OCI-LY3 (cell line): ENCODE measurements at regions not wholly inside any gene's neighbourhood (a gene's known extent, or its start where the extent isn't known, plus 50 kb on each side); places are given as distances from the start of the nearest gene placed in this dataset.

Experiments used
- H2AFZ ChIP-seq: fragments of 200-600, 300-600 bp; shearing (Covaris generic); 2 replicates; pipeline ENCODE4 v1.6.0; 2014; ENCODE audit warnings: antibody characterized with exemption, low read depth, low read length
- H3K27ac ChIP-seq: fragments of 200-600, 300-600 bp; sonication (generic); 2 replicates; pipeline ENCODE4 v1.5.1; 2014; ENCODE audit warnings: mild to moderate bottlenecking, low read length, moderate library complexity, mixed read lengths
- H3K27me3 ChIP-seq: fragments of 200-600, 300-600 bp; sonication (generic); 2 replicates; pipeline ENCODE4 v1.6.1; 2014; ENCODE audit warnings: low read depth, low read length, mixed read lengths
- H3K36me3 ChIP-seq: fragments of 200-600, 300-600 bp; sonication (generic); replicated peaks from 2 replicates; pipeline ENCODE3; 2014; ENCODE audit warnings: low read depth, low read length, mixed read lengths
- H3K4me1 ChIP-seq: fragments of 300-600, 200-600 bp; sonication (generic); 2 replicates; pipeline ENCODE4 v1.6.1; 2014; ENCODE audit warnings: low read length, mixed read lengths
- H3K4me2 ChIP-seq: fragments of 200-600, 300-600 bp; sonication (generic); 2 replicates; pipeline ENCODE4 v1.6.1; 2014; ENCODE audit warnings: low read length, mixed read lengths
- H3K4me3 ChIP-seq: fragments of 300-600, 200-600 bp; sonication (generic); 2 replicates; pipeline ENCODE4 v1.5.1; 2014; ENCODE audit warnings: antibody characterized with exemption, mild to moderate bottlenecking, low read length, moderate library complexity
- H3K79me2 ChIP-seq: fragments of 300-600, 200-600 bp; shearing (Covaris generic); 2 replicates; pipeline ENCODE4 v1.6.1; 2014; ENCODE audit warnings: mild to moderate bottlenecking, low read length, mixed read lengths
- H3K9ac ChIP-seq: fragments of 300-600, 200-600 bp; shearing (Covaris generic); 2 replicates; pipeline ENCODE4 v1.6.0; 2014; ENCODE audit warnings: mild to moderate bottlenecking, low read length, moderate library complexity
- H3K9me3 ChIP-seq: fragments of 200-600, 300-600 bp; shearing (Covaris generic); 2 replicates; pipeline ENCODE4 v1.6.1; 2014; ENCODE audit warnings: low read length, mixed read lengths; ENCODE audit not compliant: insufficient read depth
- H4K20me1 ChIP-seq: fragments of 200-600, 300-600 bp; sonication (generic); 2 replicates; pipeline ENCODE4 v1.6.1; 2016; ENCODE audit warnings: low read length, mixed read lengths; ENCODE audit not compliant: insufficient read depth
- EZH2phosphoT487 ChIP-seq: fragments of 200-600 bp; shearing (Covaris generic); IDR thresholded peaks from 2 replicates; pipeline ENCODE4 v1.6.1; 2018; ENCODE audit warnings: antibody characterized with exemption, mixed run types, low read depth
- TF ChIP-seq, protein P1 (sequence below): fragments of 200-600, 300-600 bp; sonication (generic); IDR thresholded peaks from 2 replicates; pipeline ENCODE4 v1.5.1; 2014; ENCODE audit warnings: antibody characterized with exemption, low read length, low read depth

DNA sequence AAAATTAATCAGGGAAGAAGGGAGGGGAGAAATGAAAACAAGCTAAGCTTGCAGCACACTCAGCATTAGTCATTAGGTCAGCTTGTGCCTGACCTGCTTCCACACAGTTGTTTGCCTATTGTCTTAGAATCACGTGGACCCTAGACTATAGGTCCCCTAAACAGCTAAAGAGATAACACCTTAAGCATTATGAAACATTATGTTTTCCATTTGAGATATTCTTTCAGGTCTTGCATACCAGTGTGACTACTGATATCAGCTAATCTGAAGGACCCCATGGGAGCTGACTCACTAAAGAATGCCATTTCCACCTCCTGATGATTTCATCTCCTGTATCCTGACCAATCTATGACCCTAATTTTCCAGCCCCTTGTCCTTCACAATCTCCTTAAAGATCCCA is 154.1 kb upstream of the FUT8 start:
- no peak overlapping the region for H2AFZ ChIP-seq
- no peak overlapping the region for H3K27ac ChIP-seq
- H3K4me3 ChIP-seq = no peak overlapping the region
- TF ChIP-seq, protein P1, sequence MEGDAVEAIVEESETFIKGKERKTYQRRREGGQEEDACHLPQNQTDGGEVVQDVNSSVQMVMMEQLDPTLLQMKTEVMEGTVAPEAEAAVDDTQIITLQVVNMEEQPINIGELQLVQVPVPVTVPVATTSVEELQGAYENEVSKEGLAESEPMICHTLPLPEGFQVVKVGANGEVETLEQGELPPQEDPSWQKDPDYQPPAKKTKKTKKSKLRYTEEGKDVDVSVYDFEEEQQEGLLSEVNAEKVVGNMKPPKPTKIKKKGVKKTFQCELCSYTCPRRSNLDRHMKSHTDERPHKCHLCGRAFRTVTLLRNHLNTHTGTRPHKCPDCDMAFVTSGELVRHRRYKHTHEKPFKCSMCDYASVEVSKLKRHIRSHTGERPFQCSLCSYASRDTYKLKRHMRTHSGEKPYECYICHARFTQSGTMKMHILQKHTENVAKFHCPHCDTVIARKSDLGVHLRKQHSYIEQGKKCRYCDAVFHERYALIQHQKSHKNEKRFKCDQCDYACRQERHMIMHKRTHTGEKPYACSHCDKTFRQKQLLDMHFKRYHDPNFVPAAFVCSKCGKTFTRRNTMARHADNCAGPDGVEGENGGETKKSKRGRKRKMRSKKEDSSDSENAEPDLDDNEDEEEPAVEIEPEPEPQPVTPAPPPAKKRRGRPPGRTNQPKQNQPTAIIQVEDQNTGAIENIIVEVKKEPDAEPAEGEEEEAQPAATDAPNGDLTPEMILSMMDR = no peak
- no peak for TF ChIP-seq EZH2phosphoT487
- no peak overlapping the region for H3K4me2 ChIP-seq
- no peaks in the 10 kb centered on the region for H3K9me3 ChIP-seq
- no peaks in the 10 kb centered on the region for H3K36me3 ChIP-seq
- H3K79me2 ChIP-seq = no peaks in the 10 kb centered on the region
- peaks cover 51% of the 10 kb centered on the region for H3K27me3 ChIP-seq
- no peaks in the 10 kb centered on the region for H4K20me1 ChIP-seq
- no peaks in the 10 kb centered on the region for H3K4me1 ChIP-seq
- no peak overlapping the region for H3K9ac ChIP-seq

DNA sequence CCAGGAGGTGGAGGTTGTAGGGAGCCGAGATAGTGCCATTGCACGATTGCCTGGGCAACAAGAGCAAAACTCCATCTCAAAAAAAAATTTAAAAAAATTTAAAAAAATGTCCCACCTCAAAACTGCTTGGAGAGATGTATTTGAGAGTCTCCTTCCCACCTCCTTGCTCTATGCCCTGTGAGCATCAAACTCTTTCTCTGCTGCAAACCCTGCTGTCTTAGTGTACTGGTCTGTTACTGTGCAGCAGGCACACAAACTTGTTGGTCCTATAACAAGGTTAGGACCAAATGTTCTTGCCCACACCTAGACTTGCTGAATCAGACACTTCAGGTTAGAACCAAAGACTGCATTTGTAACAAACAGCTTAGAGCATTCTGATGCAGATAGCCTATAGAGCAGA is 153.5 kb upstream of the FUT8 start:
- Histone ChIP-seq H3K27me3 (peaks cover 45% of the 10 kb centered on the region), H3K4me3 (no peak overlapping the region), H3K79me2 (no peaks in the 10 kb centered on the region), H3K27ac (no peak overlapping the region), H2AFZ (no peak overlapping the region), H3K4me2 (no peak overlapping the region), H3K4me1 (no peaks in the 10 kb centered on the region), H3K9me3 (no peaks in the 10 kb centered on the region), H3K9ac (no peak overlapping the region), H3K36me3 (no peaks in the 10 kb centered on the region), H4K20me1 (no peaks in the 10 kb centered on the region)
- TF ChIP-seq, protein P1 = no peak
- no peak for TF ChIP-seq EZH2phosphoT487

DNA sequence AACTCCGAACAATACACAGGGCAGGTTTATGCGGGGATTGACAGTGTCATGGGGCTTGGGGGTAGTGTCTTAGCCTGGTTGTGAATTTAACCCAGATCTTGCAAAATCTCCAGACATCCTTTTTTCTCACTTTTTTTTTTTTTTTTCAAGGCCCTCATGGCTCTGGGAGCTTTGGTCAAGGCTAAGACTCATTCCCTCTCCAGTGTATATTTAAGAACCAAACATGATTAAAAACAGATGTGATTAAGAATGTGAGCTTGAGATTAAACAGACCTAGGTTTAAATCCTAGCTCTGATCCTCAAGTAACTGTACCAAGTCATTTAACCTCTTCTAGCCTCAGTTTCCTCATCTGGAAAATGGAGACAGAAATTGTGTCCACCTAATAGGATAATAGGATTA is 151.7 kb upstream of the FUT8 start:
- Histone ChIP-seq H3K79me2 (no peaks in the 10 kb centered on the region), H3K27ac (no peak overlapping the region), H3K27me3 (peaks cover 36% of the 10 kb centered on the region), H3K4me2 (no peak overlapping the region), H3K4me1 (no peaks in the 10 kb centered on the region), H4K20me1 (no peaks in the 10 kb centered on the region), H3K9ac (no peak overlapping the region), H3K9me3 (no peaks in the 10 kb centered on the region), H3K36me3 (no peaks in the 10 kb centered on the region), H2AFZ (no peak overlapping the region), H3K4me3 (no peak overlapping the region)
- TF ChIP-seq, protein P1 = no peak
- no peak for TF ChIP-seq EZH2phosphoT487

DNA sequence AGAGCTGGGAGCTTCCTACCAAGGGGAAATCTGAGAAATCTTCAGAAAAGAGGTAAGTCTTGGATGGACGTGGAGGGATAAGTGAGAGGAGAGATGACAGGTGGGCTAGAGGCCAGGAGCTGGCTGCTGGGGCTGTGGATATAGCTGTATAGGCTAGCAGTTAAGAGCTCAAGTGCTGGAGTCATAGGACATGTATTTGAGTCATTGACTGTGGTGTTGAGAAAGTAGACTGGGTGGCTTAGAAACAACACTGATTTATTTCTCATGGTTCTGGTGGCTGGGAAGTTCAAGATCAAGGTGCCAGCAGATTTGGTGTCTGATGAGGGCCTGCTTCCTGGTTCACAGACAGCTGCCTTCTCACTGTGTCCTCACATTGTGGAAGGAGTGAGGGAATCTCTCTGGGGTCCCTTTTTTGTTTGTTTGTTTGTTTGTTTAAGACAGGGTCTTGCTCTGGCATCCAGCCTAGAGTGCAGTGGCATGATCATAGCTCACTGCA is 151.1 kb upstream of the FUT8 start:
- H4K20me1 ChIP-seq = no peaks in the 10 kb centered on the region
- H3K9ac ChIP-seq = no peak overlapping the region
- no peaks in the 10 kb centered on the region for H3K79me2 ChIP-seq
- H3K4me1 ChIP-seq = no peaks in the 10 kb centered on the region
- no peaks in the 10 kb centered on the region for H3K36me3 ChIP-seq
- no peak for TF ChIP-seq EZH2phosphoT487
- TF ChIP-seq, protein P1 = no peak
- no peak overlapping the region for H3K4me3 ChIP-seq
- H3K27ac ChIP-seq = no peak overlapping the region
- H2AFZ ChIP-seq = no peak overlapping the region
- no peak overlapping the region for H3K4me2 ChIP-seq
- H3K9me3 ChIP-seq = no peaks in the 10 kb centered on the region
- H3K27me3 ChIP-seq = peaks cover 29% of the 10 kb centered on the region
